HG02678 (cell line): ENCODE measurements at regions not wholly inside any gene's neighbourhood (a gene's known extent, or its start where the extent isn't known, plus 50 kb on each side); places are given as distances from the start of the nearest gene placed in this dataset.
"Not testable (repeated sequence)": the region's sequence is repeated elsewhere in the genome, so short reads cannot be mapped to it uniquely, and the experiment has no call there.

Source experiments
- ATAC-seq: cut with Tn5 transposase; IDR thresholded peaks from one replicate; pipeline ENCODE4 v1.9.1; 2021; ENCODE audit warnings: mild to moderate bottlenecking, moderate library complexity; ENCODE audit not compliant: unreplicated experiment

- no peak for ATAC-seq
Observed at GRCh38 chr2:210860276-210860675, 303.9 kb downstream of the CPS1 start.

- no peak for ATAC-seq
Observed at GRCh38 chr2:210861038-210861665, 304.8 kb downstream of the CPS1 start.

- no peak for ATAC-seq
Observed at GRCh38 chr2:210862283-210863065, 306.1 kb downstream of the CPS1 start.

- no peak for ATAC-seq
Observed at GRCh38 chr2:210863283-210863682, 306.9 kb downstream of the CPS1 start.

GRCh38 chr2:210871566-210871965, 315.2 kb downstream of the CPS1 start:
- not testable (repeated sequence) for ATAC-seq

GRCh38 chr2:210873631-210874030, 317.2 kb downstream of the CPS1 start:
- ATAC-seq = no peak

- ATAC-seq = no peak
Observed at GRCh38 chr2:210884227-210884626, 327.8 kb downstream of the CPS1 start.

GRCh38 chr2:210888035-210888434, 331.6 kb downstream of the CPS1 start:
- no peak for ATAC-seq

GRCh38 chr2:210895132-210895531, 338.7 kb downstream of the CPS1 start:
- ATAC-seq = no peak

- no peak for ATAC-seq
Observed at GRCh38 chr2:210899131-210899530, 342.7 kb downstream of the CPS1 start.

- no peak for ATAC-seq
Observed at GRCh38 chr2:210901326-210901725, 344.9 kb downstream of the CPS1 start.

GRCh38 chr2:210912779-210913178, 356.4 kb downstream of the CPS1 start:
- no peak for ATAC-seq

GRCh38 chr2:210913461-210913860, 357.1 kb downstream of the CPS1 start:
- no peak for ATAC-seq

GRCh38 chr2:210915912-210916311, 359.5 kb downstream of the CPS1 start:
- ATAC-seq = no peak

GRCh38 chr2:210917465-210917864, 361.1 kb downstream of the CPS1 start:
- ATAC-seq = no peak

- ATAC-seq = no peak
Observed at GRCh38 chr2:210919128-210919527, 362.7 kb downstream of the CPS1 start.

- ATAC-seq = no peak
Observed at GRCh38 chr2:210922419-210922818, 366.0 kb downstream of the CPS1 start.

GRCh38 chr2:210928714-210929113, 372.3 kb downstream of the CPS1 start:
- ATAC-seq = no peak

GRCh38 chr2:210938228-210938627, 381.8 kb downstream of the CPS1 start:
- ATAC-seq = no peak

GRCh38 chr2:210946395-210946794, 390.0 kb downstream of the CPS1 start:
- no peak for ATAC-seq

GRCh38 chr2:210950434-210951060, 394.1 kb downstream of the CPS1 start:
- not testable (repeated sequence) for ATAC-seq

- ATAC-seq = no peak
Observed at GRCh38 chr2:210954386-210954907, 398.0 kb downstream of the CPS1 start.
